ENCODE measurements at regions not wholly inside any gene's neighbourhood (a gene's known extent, or its start where the extent isn't known, plus 50 kb on each side); places are given as distances from the start of the nearest gene placed in this dataset.

DNA sequence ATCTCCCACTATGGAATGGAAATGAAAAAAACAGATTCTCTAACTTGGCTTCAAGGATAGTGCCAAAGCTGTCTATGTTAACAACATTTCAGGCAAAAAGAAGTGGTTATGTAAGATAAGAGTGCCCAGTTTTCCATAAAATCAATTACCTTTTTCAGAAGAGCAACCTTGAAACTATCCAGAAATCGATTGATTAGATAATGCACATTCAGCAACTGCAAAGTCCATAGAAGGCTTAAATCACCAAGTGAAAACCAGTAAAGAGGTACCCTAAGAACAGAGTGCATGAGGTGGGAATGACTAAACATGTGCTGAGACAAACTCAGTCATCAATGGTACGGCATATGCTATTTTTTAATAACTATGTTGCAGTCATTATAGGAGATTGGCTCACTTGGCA, 71.9 kb upstream of the TNKS2 start:
- H3K27ac Mint-ChIP-seq (ENCODE audit: unreplicated experiment), result no peak overlapping the region
- H3K36me3 Mint-ChIP-seq (ENCODE audit: unreplicated experiment), result no peaks in the 10 kb centered on the region
- no peak for DNase-seq
- no peaks in the 10 kb centered on the region for H3K9me3 Mint-ChIP-seq (ENCODE audit: unreplicated experiment)
- H3K4me1 Mint-ChIP-seq (ENCODE audit: low read depth, unreplicated experiment), result no peaks in the 10 kb centered on the region
- TF ChIP-seq, protein P1, sequence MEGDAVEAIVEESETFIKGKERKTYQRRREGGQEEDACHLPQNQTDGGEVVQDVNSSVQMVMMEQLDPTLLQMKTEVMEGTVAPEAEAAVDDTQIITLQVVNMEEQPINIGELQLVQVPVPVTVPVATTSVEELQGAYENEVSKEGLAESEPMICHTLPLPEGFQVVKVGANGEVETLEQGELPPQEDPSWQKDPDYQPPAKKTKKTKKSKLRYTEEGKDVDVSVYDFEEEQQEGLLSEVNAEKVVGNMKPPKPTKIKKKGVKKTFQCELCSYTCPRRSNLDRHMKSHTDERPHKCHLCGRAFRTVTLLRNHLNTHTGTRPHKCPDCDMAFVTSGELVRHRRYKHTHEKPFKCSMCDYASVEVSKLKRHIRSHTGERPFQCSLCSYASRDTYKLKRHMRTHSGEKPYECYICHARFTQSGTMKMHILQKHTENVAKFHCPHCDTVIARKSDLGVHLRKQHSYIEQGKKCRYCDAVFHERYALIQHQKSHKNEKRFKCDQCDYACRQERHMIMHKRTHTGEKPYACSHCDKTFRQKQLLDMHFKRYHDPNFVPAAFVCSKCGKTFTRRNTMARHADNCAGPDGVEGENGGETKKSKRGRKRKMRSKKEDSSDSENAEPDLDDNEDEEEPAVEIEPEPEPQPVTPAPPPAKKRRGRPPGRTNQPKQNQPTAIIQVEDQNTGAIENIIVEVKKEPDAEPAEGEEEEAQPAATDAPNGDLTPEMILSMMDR (IDR thresholded peaks at IDR 0.05; ENCODE audit: partially characterized antibody, unreplicated experiment), result no peak
- no peaks in the 10 kb centered on the region for H3K27me3 Mint-ChIP-seq (ENCODE audit: unreplicated experiment)
- H3K4me3 Mint-ChIP-seq (ENCODE audit: unreplicated experiment), result no peak overlapping the region

- Mint-ChIP-seq H3K27ac (ENCODE audit: unreplicated experiment) (no peak overlapping the region), H3K27me3 (ENCODE audit: unreplicated experiment) (no peaks in the 10 kb centered on the region), H3K4me3 (ENCODE audit: unreplicated experiment) (no peak overlapping the region), H3K36me3 (ENCODE audit: unreplicated experiment) (no peaks in the 10 kb centered on the region), H3K4me1 (ENCODE audit: low read depth, unreplicated experiment) (no peaks in the 10 kb centered on the region), H3K9me3 (ENCODE audit: unreplicated experiment) (no peaks in the 10 kb centered on the region)
- DNase-seq, result no peak
- TF ChIP-seq, protein P1 (IDR thresholded peaks at IDR 0.05; ENCODE audit: partially characterized antibody, unreplicated experiment), result no peak
These were observed 73.3 kb upstream of the TNKS2 start for GRCh38 chr10:91724933-91725332.

DNA sequence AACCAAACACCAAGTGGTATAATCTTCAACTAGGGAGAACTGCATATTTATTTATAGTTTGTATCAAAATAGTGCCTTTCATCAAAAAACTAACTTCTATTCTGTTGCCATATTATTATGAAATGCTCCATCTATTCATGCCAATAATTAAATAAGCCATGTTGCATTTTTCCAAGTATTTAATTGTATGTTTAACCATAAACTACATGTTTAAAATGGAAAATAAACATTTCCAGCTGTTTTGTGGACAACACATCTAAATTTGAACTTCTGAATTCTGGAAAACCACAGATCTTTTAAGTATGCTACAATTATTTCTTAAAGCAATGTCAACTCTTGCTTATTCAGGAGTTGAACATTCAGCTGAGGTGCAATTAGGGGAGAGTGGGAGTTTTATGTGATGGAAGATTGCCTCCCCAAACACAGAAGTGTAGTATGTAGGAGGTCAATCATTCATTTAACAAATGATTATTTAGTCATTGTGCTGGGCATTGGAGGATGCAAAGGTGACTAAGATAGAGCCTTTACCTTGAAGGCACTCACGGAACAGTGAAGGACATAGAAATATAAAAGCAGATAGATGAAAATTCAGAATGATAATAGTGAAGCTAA, 80.7 kb upstream of the PPP1R3C start:
- H3K36me3 Mint-ChIP-seq (ENCODE audit: unreplicated experiment), result peaks cover 5% of the 10 kb centered on the region
- DNase-seq, result no peak
- TF ChIP-seq, protein P1 (IDR thresholded peaks at IDR 0.05; ENCODE audit: partially characterized antibody, unreplicated experiment), result no peak

GRCh38 chr10:91711885-91712680, 79.2 kb upstream of the PPP1R3C start:
- Mint-ChIP-seq H3K9me3 (ENCODE audit: unreplicated experiment) (peaks cover 1% of the 10 kb centered on the region), H3K4me3 (ENCODE audit: unreplicated experiment) (peak overlapping the region; percentile 4), H3K27me3 (ENCODE audit: unreplicated experiment) (no peaks in the 10 kb centered on the region), H3K4me1 (ENCODE audit: low read depth, unreplicated experiment) (peaks cover 16% of the 10 kb centered on the region), H3K36me3 (ENCODE audit: unreplicated experiment) (peaks cover 5% of the 10 kb centered on the region), H3K27ac (ENCODE audit: unreplicated experiment) (peak overlapping the region; percentile 83)
- TF ChIP-seq, protein P1 (IDR thresholded peaks at IDR 0.05; ENCODE audit: partially characterized antibody, unreplicated experiment), result no peak
- DNase-seq, result no peak

More for the DNA sequence above, 80.7 kb upstream of the PPP1R3C start:
- no peaks in the 10 kb centered on the region for H3K27me3 Mint-ChIP-seq (ENCODE audit: unreplicated experiment)
- no peak overlapping the region for H3K4me3 Mint-ChIP-seq (ENCODE audit: unreplicated experiment)
- H3K9me3 Mint-ChIP-seq (ENCODE audit: unreplicated experiment), result peaks cover 1% of the 10 kb centered on the region
- H3K27ac Mint-ChIP-seq (ENCODE audit: unreplicated experiment), result no peak overlapping the region
- H3K4me1 Mint-ChIP-seq (ENCODE audit: low read depth, unreplicated experiment), result peaks cover 12% of the 10 kb centered on the region

DNA sequence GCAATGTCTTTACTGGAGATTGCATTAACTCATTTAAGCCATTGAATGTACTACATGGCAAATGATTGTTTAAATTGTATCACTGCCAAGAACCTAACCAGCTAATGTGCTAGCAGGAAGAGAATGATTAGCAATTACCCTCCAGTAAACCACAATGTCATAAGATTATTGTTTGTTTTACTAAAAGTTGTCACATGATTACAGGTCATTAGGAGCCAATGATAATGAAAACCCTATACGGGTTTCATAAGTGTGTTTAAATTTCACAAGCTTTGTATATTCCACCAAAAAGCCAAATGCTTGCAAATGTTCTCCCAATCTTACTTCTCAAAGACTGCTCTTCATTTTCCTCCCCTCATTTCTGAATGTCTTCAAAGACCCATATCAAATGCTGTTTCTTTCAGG, 76.5 kb upstream of the PPP1R3C start:
- peaks cover 5% of the 10 kb centered on the region for H3K36me3 Mint-ChIP-seq (ENCODE audit: unreplicated experiment)
- no peak overlapping the region for H3K4me3 Mint-ChIP-seq (ENCODE audit: unreplicated experiment)
- no peak for DNase-seq
- H3K9me3 Mint-ChIP-seq (ENCODE audit: unreplicated experiment), result no peaks in the 10 kb centered on the region
- H3K4me1 Mint-ChIP-seq (ENCODE audit: low read depth, unreplicated experiment), result peaks cover 21% of the 10 kb centered on the region
- no peak overlapping the region for H3K27ac Mint-ChIP-seq (ENCODE audit: unreplicated experiment)
- TF ChIP-seq, protein P1 (IDR thresholded peaks at IDR 0.05; ENCODE audit: partially characterized antibody, unreplicated experiment), result no peak
- H3K27me3 Mint-ChIP-seq (ENCODE audit: unreplicated experiment), result no peaks in the 10 kb centered on the region

Measured in glutamatergic neuron (in vitro differentiated cells).